AG04449 (cell line): ENCODE measurements at regions not wholly inside any gene's neighbourhood (a gene's known extent, or its start where the extent isn't known, plus 50 kb on each side); places are given as distances from the start of the nearest gene placed in this dataset.

Experiments
- CTCF ChIA-PET: fragments of 350-600 bp; formaldehyde crosslinking; extraction: SDS; loops from one replicate; lab custom pipeline; 2021; ENCODE audit warnings: antibody characterized with exemption; lab: Yijun Ruan, JAX
- POLR2A ChIA-PET: fragments of 400-600, 350-600 bp; formaldehyde crosslinking; extraction: SDS; loops from one replicate; lab custom pipeline; 2020; ENCODE audit warnings: antibody characterized with exemption, inconsistent platforms; lab: Yijun Ruan, JAX
- DNase-seq: peaks from one replicate; pipeline ENCODE4 v3.0.0-alpha.2; 2010; ENCODE audit warnings: low read depth, low spot score
- H3K4me3 ChIP-seq: 2 replicates; pipeline ENCODE4 v1.5.1; 2011; ENCODE audit warnings: low read depth, mild to moderate bottlenecking, control low read depth, low read length
- TF ChIP-seq, protein P1 (sequence below): IDR thresholded peaks from one replicate; pipeline ENCODE4 v1.5.1; 2011; ENCODE audit warnings: mild to moderate bottlenecking, moderate library complexity, low read length, control low read depth, inconsistent platforms; ENCODE audit not compliant: insufficient read depth; ENCODE audit errors: missing control alignments

DNA sequence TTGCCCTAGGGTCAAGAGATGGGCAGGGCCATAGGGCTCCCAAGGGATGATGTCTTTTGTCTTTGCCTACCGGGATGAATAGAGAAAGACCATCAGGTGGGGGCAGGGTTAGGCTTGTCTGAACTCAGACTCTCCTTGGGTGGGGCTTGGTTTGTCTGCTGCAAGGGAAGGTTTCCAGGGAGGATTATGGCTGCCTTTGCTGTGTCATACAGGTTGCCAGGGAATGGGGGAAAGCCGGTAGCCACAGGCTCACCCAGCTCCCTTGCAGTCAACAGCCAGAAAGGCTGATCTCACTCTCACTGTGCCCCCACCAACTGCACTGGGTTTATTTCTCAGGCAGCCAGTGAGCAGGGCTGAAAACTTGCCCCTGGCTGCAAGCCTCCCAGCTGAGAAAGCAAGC is 253.2 kb downstream of the POLR1F start:
- CTCF ChIA-PET, result interaction anchor here (1.7 kb wide), 1 partner anchor 36 kb away, joined by 5 read pairs; no protein-coding TSS in a partner anchor
- H3K4me3 ChIP-seq, result no peak overlapping the region
- POLR2A ChIA-PET, result no interaction called here
- TF ChIP-seq, protein P1, sequence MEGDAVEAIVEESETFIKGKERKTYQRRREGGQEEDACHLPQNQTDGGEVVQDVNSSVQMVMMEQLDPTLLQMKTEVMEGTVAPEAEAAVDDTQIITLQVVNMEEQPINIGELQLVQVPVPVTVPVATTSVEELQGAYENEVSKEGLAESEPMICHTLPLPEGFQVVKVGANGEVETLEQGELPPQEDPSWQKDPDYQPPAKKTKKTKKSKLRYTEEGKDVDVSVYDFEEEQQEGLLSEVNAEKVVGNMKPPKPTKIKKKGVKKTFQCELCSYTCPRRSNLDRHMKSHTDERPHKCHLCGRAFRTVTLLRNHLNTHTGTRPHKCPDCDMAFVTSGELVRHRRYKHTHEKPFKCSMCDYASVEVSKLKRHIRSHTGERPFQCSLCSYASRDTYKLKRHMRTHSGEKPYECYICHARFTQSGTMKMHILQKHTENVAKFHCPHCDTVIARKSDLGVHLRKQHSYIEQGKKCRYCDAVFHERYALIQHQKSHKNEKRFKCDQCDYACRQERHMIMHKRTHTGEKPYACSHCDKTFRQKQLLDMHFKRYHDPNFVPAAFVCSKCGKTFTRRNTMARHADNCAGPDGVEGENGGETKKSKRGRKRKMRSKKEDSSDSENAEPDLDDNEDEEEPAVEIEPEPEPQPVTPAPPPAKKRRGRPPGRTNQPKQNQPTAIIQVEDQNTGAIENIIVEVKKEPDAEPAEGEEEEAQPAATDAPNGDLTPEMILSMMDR, result no peak
- no peak for DNase-seq

DNA sequence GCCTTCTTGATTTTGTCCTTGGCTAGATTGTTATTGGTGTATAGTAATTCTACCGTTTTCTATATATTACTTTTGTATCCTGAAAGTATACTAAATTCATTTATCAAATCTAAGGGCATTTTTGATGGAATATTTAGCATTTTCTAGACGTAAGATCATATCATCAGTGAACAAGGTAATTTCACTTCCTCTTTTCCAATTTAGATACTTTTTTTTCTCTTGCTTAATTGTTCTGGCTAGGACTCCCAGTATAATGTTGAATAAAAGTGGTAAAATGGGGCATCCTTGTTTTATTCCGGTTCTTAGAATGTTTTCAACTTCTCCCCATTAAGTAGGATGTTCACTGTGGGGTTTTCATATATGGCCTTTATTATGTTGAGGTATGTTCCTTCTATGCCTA is 260.7 kb downstream of the POLR1F start:
- CTCF ChIA-PET, result interaction anchor here (0.6 kb wide), 1 partner anchor 44 kb away, joined by 3 read pairs; no protein-coding TSS in a partner anchor
- TF ChIP-seq, protein P1, result no peak
- DNase-seq, result no peak
- POLR2A ChIA-PET, result no interaction called here
- no peak overlapping the region for H3K4me3 ChIP-seq

DNA sequence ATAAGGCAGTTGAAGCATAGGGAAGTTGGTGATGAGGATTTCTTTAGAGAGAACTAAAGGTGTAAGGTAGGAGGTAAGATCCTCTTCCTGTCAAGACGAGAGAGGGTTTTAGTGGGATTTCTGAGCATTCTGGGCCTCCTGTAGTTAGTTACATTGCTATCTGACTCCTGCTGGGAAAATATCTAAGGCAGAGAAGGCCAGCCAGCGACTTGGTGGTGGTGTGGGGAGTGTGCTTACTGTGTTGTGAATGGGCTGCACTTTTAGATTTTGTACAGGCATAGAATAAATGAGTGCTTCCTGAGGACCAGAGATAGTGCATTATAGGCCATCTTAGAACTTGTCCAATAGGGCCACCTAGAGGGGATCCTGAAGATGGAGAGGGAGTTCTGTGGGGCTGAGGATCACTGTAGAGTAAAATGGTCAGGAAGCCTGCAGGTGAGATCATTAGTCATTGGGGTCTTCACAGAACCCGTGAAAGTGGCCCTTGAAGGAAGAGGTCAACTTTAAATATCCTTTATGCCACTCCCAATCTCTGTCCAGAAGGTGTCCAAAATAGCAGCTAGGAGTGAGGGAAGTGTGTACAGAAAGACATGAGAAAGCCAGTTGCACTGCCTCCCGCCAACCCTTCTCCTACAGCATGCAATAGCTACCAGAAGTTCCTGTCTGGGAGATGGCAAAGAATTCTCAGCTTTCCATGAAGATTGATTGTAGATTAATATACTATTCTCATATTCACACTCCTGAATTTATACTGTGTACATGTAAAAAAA is 266.6 kb downstream of the POLR1F start:
- CTCF ChIA-PET, result interaction anchor here (0.6 to 7.9 kb wide), 11 partner anchors 9 to 852 kb away, joined by 3 to 104 read pairs (median 3); partner anchors contain the start of gene TWIST1
- POLR2A ChIA-PET, result no interaction called here
- TF ChIP-seq, protein P1, result peak; percentile 77
- peak; percentile 21 for DNase-seq
- no peak overlapping the region for H3K4me3 ChIP-seq

DNA sequence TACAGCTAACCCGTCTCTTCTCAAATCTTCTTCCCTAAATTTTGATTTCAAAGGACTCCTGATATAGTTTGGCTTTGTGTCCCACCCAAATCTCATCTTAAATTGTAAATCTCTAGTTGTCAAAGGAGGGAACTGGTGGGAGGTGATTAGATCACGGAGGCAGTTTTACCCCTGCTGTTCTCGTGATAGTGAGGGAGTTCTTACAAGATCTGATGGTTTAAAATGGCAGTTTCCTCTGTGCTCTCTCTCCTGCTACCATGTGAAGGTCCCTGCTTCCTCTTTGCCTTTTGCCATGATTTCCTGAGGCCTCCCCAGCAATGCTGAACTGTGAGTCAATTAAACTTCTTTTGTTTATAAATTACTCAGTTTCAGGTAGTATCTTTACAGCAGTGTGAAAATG is 269.3 kb downstream of the POLR1F start:
- CTCF ChIA-PET, result interaction anchor here (7.9 kb wide), 1 partner anchor 315 kb away, joined by 104 read pairs; no protein-coding TSS in a partner anchor
- no peak overlapping the region for H3K4me3 ChIP-seq
- POLR2A ChIA-PET, result no interaction called here
- TF ChIP-seq, protein P1, result no peak
- DNase-seq, result no peak

DNA sequence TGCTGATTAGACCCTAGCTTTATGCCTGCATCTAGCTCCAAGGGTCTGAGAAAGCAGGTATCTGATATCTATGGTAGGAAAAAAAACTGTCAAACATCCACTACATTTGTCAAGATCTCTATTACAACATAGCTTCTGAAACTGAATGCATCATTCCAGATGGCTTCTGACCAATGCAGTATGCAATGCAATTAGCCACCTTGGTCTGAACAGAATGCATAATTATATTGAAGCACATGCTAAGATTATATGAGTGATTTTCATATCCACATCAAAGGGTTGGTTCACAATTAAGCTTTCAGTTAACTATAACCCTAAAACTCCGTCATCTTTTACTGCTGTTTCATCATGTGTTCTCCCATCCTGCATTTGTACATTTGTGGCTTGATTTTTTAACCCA is 271.4 kb downstream of the POLR1F start:
- CTCF ChIA-PET, result interaction anchor here (1.2 to 1.5 kb wide), 2 partner anchors 49 to 315 kb away, joined by 3 to 8 read pairs; no protein-coding TSS in a partner anchor

DNA sequence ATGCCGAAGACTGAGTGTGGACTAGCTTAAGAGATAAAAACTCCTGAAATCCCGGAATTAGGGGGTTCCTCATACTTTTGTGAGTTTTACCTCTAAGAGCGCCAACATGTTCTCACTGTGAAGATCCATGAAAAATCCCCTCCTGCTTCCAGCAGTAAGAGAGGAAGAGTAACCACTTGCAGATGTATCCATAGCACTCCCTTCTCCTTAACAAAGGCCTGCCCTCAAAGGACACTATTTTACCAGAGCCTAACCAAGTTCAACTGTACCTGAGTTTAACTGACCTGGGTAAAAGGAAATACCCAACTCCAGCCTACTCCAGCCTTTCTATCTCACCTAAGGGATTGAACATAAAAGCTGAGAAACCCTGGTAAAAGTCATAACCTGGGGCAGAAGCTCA is 280.9 kb downstream of the POLR1F start:
- ChIA-PET POLR2A (no interaction called here), CTCF (no interaction called here)
- H3K4me3 ChIP-seq, result no peak overlapping the region
- no peak for DNase-seq
- TF ChIP-seq, protein P1, result no peak

More for the DNA sequence above, 271.4 kb downstream of the POLR1F start:
- TF ChIP-seq, protein P1, result no peak
- H3K4me3 ChIP-seq, result no peak overlapping the region
- no peak for DNase-seq
- POLR2A ChIA-PET, result no interaction called here
